DOHH2 (cell line): ENCODE measurements at regions not wholly inside any gene's neighbourhood (a gene's known extent, or its start where the extent isn't known, plus 50 kb on each side); places are given as distances from the start of the nearest gene placed in this dataset.

Experiments
- CTCF ChIP-seq: fragments of 200-600 bp; sonication (generic); IDR thresholded peaks from one replicate; pipeline ENCODE4 v1.5.1; 2014; ENCODE audit warnings: antibody characterized with exemption, mild to moderate bottlenecking, low read depth, low read length; ENCODE audit not compliant: poor library complexity, severe bottlenecking
- EZH2phosphoT487 ChIP-seq: fragments of 200-600 bp; sonication (generic); IDR thresholded peaks from 2 replicates; pipeline ENCODE4 v1.6.1; 2017; ENCODE audit warnings: borderline replicate concordance, mild to moderate bottlenecking, antibody characterized with exemption, low read length, moderate library complexity, mixed read lengths

GRCh38 chr4:11263208-11263607, 165.5 kb downstream of the HS3ST1 start:
- TF ChIP-seq CTCF (no peak), EZH2phosphoT487 (no peak)
